ENCODE measurements at regions not wholly inside any gene's neighbourhood (a gene's known extent, or its start where the extent isn't known, plus 50 kb on each side); places are given as distances from the start of the nearest gene placed in this dataset.

DNA sequence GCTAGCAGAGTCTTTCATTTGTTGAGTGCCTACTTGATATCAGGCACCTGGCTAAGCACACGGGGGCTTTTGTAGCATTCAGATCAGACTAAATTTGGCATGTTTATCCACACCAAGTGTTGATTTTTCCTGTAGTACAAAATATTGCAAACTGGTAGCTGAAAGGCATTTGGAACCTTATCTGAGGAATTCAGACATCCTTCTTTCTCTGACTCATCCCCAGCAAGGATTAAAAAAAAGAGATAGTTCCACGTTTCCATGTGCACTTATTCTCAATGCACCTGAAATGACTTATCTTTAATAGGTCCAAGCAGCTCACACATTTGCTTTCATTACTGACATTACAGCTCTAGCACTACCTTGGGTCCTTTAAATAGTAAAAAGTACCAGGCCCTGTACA, 786.0 kb upstream of the GRM7 start:
- Histone ChIP-seq H3K27me3 (ENCODE audit: control insufficient read depth in 2 of 2, insufficient read depth in 2 of 2, low read length in 2 of 2) (no peaks in the 10 kb centered on the region), H3K4me2 (replicated peaks; ENCODE audit: extremely low read depth, low read length, poor library complexity, severe bottlenecking) (no peak overlapping the region), H4K20me1 (ENCODE audit: insufficient read depth, low read length) (no peaks in the 10 kb centered on the region), H3K36me3 (replicated peaks in 1 of 2; ENCODE audit: control insufficient read depth in 1 of 2, insufficient read depth in 2 of 2, low read length in 2 of 2) (no peaks in the 10 kb centered on the region), H3K9ac (ENCODE audit: insufficient read depth, low read length, poor library complexity, severe bottlenecking) (no peak overlapping the region), H3K79me2 (ENCODE audit: insufficient read depth, low read length) (no peaks in the 10 kb centered on the region), H3K27ac (ENCODE audit: low read depth in 1 of 2, low read length in 2 of 2) (no peak overlapping the region), H3K4me3 (replicated peaks in 1 of 3; ENCODE audit: low read depth in 2 of 3, low read length in 3 of 3) (no peak overlapping the region), H3K9me3 (replicated peaks in 1 of 2; ENCODE audit: control insufficient read depth in 1 of 2, insufficient read depth in 1 of 2, low read length in 2 of 2) (peaks cover 11 to 38% of the 10 kb centered on the region in 2 donors), H2AFZ (ENCODE audit: insufficient read depth, low read depth, low read length, poor library complexity, severe bottlenecking) (no peak overlapping the region), H3K4me1 (ENCODE audit: control insufficient read depth in 1 of 2, insufficient read depth in 2 of 2, low read length in 2 of 2) (no peaks in the 10 kb centered on the region)
- Mint-ChIP-seq H3K4me1 (no peaks in the 10 kb centered on the region), H3K36me3 (no peaks in the 10 kb centered on the region), H3K9me3 (peaks cover 2 to 17% (median 12%) of the 10 kb centered on the region in 7 donors), H3K27me3 (ENCODE audit: low read depth in 3 of 3) (no peaks in the 10 kb centered on the region), H3K4me3 (no peak overlapping the region), H3K27ac (no peak overlapping the region)
- WGBS (ENCODE audit: insufficient coverage) = no CpG with 5 or more reads among the region's 2 CpGs
- intact Hi-C loops (cut with micrococcal nuclease) = no loop called here
- TF ChIP-seq, protein P1, sequence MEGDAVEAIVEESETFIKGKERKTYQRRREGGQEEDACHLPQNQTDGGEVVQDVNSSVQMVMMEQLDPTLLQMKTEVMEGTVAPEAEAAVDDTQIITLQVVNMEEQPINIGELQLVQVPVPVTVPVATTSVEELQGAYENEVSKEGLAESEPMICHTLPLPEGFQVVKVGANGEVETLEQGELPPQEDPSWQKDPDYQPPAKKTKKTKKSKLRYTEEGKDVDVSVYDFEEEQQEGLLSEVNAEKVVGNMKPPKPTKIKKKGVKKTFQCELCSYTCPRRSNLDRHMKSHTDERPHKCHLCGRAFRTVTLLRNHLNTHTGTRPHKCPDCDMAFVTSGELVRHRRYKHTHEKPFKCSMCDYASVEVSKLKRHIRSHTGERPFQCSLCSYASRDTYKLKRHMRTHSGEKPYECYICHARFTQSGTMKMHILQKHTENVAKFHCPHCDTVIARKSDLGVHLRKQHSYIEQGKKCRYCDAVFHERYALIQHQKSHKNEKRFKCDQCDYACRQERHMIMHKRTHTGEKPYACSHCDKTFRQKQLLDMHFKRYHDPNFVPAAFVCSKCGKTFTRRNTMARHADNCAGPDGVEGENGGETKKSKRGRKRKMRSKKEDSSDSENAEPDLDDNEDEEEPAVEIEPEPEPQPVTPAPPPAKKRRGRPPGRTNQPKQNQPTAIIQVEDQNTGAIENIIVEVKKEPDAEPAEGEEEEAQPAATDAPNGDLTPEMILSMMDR (IDR thresholded peaks at IDR 0.05) = no peak
- DNase-seq = no peak

GRCh38 chr3:6078436-6078835, 782.5 kb upstream of the GRM7 start:
- no peak overlapping the region for H3K4me2 ChIP-seq (replicated peaks; ENCODE audit: extremely low read depth, low read length, poor library complexity, severe bottlenecking)
- TF ChIP-seq, protein P1 (IDR thresholded peaks at IDR 0.05) = no peak
- no peaks in the 10 kb centered on the region for H3K4me1 ChIP-seq (ENCODE audit: control insufficient read depth in 1 of 2, insufficient read depth in 2 of 2, low read length in 2 of 2)
- peaks cover 8 to 38% of the 10 kb centered on the region in 2 donors for H3K9me3 ChIP-seq (replicated peaks in 1 of 2; ENCODE audit: control insufficient read depth in 1 of 2, insufficient read depth in 1 of 2, low read length in 2 of 2)
- Mint-ChIP-seq H3K27me3 (ENCODE audit: low read depth in 3 of 3) (peaks cover 0 to 2% (median 0%) of the 10 kb centered on the region in 3 donors), H3K4me1 (no peaks in the 10 kb centered on the region), H3K27ac (peak overlapping the region in 1 of 7 donors; percentile 33), H3K9me3 (peaks cover 4 to 17% (median 9%) of the 10 kb centered on the region in 7 donors), H3K4me3 (no peak overlapping the region), H3K36me3 (no peaks in the 10 kb centered on the region)
- 100% methylated on average over 3 of the region's 4 CpGs for WGBS (ENCODE audit: insufficient coverage)
- H3K4me3 ChIP-seq (replicated peaks in 1 of 3; ENCODE audit: low read depth in 2 of 3, low read length in 3 of 3) = no peak overlapping the region
- H3K36me3 ChIP-seq (replicated peaks in 1 of 2; ENCODE audit: control insufficient read depth in 1 of 2, insufficient read depth in 2 of 2, low read length in 2 of 2) = no peaks in the 10 kb centered on the region
- no peaks in the 10 kb centered on the region for H3K79me2 ChIP-seq (ENCODE audit: insufficient read depth, low read length)
- no peaks in the 10 kb centered on the region for H4K20me1 ChIP-seq (ENCODE audit: insufficient read depth, low read length)
- no peaks in the 10 kb centered on the region for H3K27me3 ChIP-seq (ENCODE audit: control insufficient read depth in 2 of 2, insufficient read depth in 2 of 2, low read length in 2 of 2)
- H2AFZ ChIP-seq (ENCODE audit: insufficient read depth, low read depth, low read length, poor library complexity, severe bottlenecking) = no peak overlapping the region
- intact Hi-C loops (cut with micrococcal nuclease) = no loop called here
- no peak overlapping the region for H3K9ac ChIP-seq (ENCODE audit: insufficient read depth, low read length, poor library complexity, severe bottlenecking)
- DNase-seq = no peak
- no peak overlapping the region for H3K27ac ChIP-seq (ENCODE audit: low read depth in 1 of 2, low read length in 2 of 2)
